LNCAP (cell line): ENCODE measurements at regions not wholly inside any gene's neighbourhood (a gene's known extent, or its start where the extent isn't known, plus 50 kb on each side); places are given as distances from the start of the nearest gene placed in this dataset.

Experiments used
- TF ChIP-seq, protein P1 (sequence below): fragments of 450-650 bp; IDR thresholded peaks from 2 replicates; pipeline ENCODE4 v1.5.1; 2017; ENCODE audit warnings: mild to moderate bottlenecking

DNA sequence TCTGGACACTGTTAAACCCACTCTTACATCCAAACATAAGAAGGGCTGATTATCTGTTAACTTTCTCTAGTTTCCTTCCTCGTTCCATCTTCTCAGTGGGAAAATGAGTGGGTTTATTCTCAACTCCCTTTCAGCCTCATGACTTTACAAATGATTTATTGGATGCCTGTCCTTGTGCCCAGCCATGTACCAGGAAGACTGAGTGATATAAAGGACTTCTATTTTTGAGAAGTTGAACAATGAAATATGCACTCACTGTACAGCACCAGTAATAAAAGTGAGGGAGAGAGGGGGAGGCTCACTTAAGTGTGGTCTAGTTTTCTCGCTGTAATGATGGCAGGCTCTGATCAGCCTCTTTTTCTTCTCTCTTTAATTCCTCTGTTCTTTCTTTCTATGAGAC lies 277.6 kb downstream of the SMARCA2 start:
- TF ChIP-seq, protein P1, sequence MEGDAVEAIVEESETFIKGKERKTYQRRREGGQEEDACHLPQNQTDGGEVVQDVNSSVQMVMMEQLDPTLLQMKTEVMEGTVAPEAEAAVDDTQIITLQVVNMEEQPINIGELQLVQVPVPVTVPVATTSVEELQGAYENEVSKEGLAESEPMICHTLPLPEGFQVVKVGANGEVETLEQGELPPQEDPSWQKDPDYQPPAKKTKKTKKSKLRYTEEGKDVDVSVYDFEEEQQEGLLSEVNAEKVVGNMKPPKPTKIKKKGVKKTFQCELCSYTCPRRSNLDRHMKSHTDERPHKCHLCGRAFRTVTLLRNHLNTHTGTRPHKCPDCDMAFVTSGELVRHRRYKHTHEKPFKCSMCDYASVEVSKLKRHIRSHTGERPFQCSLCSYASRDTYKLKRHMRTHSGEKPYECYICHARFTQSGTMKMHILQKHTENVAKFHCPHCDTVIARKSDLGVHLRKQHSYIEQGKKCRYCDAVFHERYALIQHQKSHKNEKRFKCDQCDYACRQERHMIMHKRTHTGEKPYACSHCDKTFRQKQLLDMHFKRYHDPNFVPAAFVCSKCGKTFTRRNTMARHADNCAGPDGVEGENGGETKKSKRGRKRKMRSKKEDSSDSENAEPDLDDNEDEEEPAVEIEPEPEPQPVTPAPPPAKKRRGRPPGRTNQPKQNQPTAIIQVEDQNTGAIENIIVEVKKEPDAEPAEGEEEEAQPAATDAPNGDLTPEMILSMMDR: no peak

DNA sequence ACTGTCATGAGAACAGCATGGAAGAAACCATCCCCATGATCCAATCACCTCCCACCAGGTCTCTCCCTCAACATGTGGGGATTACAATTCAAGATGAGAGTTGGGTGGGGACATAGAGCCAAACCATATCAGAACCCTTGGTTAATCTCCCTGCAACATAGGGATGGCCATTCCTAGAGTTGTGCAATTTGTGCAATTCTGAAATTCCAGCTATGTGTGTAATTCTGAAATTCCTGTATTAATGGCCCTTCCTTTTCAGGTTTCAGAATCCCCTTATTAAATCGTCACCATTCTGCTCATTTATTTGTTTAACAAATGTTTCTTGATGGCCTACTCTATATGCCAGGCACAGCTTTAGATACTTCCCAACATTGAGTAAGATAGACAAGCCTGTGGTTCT lies 282.6 kb downstream of the SMARCA2 start:
- TF ChIP-seq, protein P1: no peak

DNA sequence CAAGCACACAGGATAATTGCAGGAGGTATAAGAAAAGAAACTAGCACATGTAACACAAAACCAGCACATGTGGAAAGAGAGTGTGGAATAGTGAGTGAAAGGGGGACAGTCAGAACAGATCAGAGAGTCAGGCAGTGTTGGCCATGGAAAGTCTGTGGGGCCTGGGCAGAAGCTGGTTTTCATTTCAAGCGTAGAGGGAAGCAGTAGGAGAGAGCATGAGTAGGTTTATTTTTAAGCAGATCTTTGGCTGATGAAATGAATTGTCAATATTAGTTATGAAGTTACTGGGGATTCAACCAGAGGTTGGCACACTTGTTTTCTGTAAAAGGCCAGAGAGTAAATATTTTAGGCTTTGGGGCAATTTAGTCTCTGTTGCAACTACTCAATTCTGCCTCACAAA lies 283.1 kb downstream of the SMARCA2 start:
- TF ChIP-seq, protein P1: no peak

DNA sequence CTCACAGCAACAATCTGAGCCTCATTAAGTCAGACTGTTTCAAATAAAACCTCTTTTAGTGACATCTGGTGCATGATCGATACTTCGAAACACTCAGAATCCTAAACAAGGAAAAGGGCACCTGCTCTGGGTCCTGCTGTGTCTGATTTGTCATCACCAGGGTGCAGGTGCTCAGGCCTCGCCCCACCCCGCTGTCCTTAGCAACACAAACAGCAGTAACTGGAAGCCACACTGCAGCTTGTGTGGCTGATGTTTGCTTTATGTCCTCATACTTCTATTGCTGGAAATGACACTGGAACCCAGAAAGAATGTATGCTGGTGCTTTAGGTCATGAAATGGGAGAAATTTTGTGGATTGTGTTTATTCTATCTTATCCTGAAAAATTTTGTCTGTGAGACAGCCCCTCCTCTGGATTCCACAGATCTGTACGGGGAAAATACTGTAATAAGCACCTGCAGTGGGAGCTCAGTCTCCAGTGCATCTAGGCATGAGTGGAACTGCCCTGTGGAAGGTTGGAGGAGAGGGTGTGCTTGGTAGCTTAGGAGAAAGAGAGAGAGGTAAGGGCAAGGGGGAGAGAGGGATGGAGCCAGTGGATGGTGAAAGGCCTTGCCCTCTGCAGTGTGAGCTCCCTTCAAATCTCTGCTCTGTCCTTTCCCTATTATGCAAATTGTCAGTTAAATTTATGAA lies 284.2 kb downstream of the SMARCA2 start:
- TF ChIP-seq, protein P1: no peak

DNA sequence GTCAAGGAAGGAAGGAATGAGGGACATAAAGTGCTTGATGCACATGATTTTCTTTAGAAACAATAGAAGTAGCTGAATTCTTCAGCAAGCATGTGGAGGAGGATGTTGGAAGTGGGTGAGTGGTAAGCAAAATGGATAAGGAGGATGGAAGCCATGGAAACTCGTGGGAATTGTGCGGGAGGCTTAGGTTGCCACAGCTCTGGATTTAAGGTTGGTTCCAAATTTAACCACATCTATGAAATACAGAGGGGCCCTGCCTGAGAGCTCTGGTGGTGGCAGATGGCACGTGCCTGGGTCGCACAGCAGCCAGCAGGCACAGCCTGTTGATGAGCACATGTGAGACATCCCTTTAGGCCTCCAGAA lies 284.7 kb downstream of the SMARCA2 start:
- TF ChIP-seq, protein P1: no peak

DNA sequence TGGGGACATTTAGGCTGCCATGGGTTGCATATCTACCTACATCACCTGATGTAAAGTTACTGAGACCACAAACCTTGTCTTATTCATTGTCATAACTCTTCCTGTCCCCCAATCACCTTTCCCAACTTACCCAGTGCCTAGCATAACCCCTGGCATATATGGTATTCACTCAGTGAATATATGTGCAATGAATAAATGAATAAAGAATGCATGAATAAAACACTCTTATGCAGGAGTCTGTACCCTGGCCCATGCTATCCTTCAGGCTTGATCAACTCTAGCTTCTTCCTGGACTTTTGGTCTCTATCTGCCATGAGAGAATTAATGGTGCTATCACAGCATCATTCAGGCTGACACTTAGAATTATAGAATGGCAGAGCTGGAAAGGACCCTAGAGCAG lies 285.2 kb downstream of the SMARCA2 start:
- TF ChIP-seq, protein P1: no peak

DNA sequence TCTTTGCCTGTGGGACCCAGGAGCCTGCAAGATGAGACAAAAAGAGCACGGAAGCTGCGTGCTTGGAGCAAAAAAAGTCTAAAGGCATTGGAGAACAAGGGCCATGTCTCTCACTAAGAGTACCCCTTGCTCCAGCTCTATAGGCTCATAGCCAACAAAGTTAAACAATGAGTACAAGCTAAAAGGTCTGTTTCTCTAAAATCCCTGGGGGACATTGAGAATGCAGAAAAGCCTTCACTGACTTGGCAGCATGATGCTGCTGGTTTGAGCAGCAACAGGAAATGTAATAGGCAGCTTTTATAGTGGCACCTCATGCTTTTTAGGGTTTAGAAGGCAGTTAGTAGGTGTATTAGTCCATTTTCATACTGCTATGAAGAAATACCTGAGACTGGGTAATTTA lies 287.5 kb downstream of the SMARCA2 start:
- TF ChIP-seq, protein P1: no peak

DNA sequence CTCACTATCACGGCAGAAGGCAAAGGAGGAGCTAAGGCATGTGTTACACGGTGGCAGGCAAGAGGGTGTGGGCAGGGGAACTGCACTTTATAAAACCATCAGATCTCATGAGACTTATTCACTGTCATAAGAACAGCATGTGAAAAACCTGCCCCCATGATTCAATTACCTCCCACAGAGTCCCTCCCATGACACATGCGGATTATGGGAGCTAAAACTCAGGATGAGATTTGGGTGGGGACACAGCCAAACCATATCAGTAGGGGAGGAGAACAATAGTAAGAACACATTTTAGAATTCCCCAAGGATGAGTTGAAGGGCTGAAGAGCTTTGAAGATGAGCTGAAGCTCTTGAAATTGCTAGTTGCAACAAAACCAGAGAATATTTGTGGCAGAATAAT lies 287.9 kb downstream of the SMARCA2 start:
- TF ChIP-seq, protein P1: no peak
